H1 (cell line): ENCODE measurements at regions not wholly inside any gene's neighbourhood (a gene's known extent, or its start where the extent isn't known, plus 50 kb on each side); places are given as distances from the start of the nearest gene placed in this dataset.

Source experiments
- CTCF ChIA-PET: fragments of 300-600 bp; sonication (Branson Sonifier 250); formaldehyde crosslinking; loops from one replicate; lab custom pipeline; 2021; ENCODE audit not compliant: partially characterized antibody; lab: Charles Lee
- POLR2A ChIA-PET: fragments of 300-600 bp; sonication (Branson Sonifier 250); formaldehyde crosslinking; loops from one replicate; lab custom pipeline; 2021; ENCODE audit warnings: inconsistent platforms; ENCODE audit not compliant: partially characterized antibody; lab: Charles Lee
- DNase-seq, 2 experiments: peaks; one replicate each; pipeline versions ENCODE4 v3.0.0 to v3.0.0-alpha.2; 2010 to 2022; ENCODE audit warnings: low spot score in 2 of 2, low read depth in 1 of 2, mixed read lengths in 1 of 2
- FAIRE-seq: peaks from 2 replicates; lab custom pipeline; 2011; peaks lifted over from hg19 to GRCh38; lab: Jason Lieb, UNC
- H2AFZ ChIP-seq: 2 replicates; pipeline ENCODE4 v1.8.1; 2012; ENCODE audit warnings: low read length, inconsistent platforms
- H2AK5ac ChIP-seq: 2 replicates; pipeline ENCODE4 v1.6.1; 2013; ENCODE audit warnings: low read depth, low read length
- H2BK120ac ChIP-seq: replicated peaks from 2 replicates; pipeline ENCODE3; 2013; ENCODE audit warnings: low read depth, low read length, inconsistent platforms
- H2BK12ac ChIP-seq: 2 replicates; pipeline ENCODE4 v1.6.1; 2013; ENCODE audit warnings: low read depth, low read length
- H2BK15ac ChIP-seq: 2 replicates; pipeline ENCODE4 v1.6.1; 2013; ENCODE audit warnings: low read length
- H2BK20ac ChIP-seq: 2 replicates; pipeline ENCODE4 v1.6.1; 2013; ENCODE audit warnings: low read length
- H2BK5ac ChIP-seq: 2 replicates; pipeline ENCODE4 v1.6.1; 2013; ENCODE audit warnings: low read depth, low read length
- H3K14ac ChIP-seq: 2 replicates; pipeline ENCODE4 v1.6.1; 2013; ENCODE audit warnings: inconsistent platforms; ENCODE audit not compliant: insufficient read length
- H3K18ac ChIP-seq: 2 replicates; pipeline ENCODE4 v1.6.1; 2013; ENCODE audit warnings: low read length; ENCODE audit errors: extremely low read depth
- H3K23ac ChIP-seq: 2 replicates; pipeline ENCODE4 v1.6.1; 2013; ENCODE audit warnings: inconsistent platforms; ENCODE audit not compliant: insufficient read length
- H3K23me2 ChIP-seq: 2 replicates; pipeline ENCODE4 v1.6.1; 2013; ENCODE audit warnings: low read depth, low read length
- H3K27ac ChIP-seq: 2 replicates; pipeline ENCODE4 v1.6.1; 2011; ENCODE audit warnings: low read depth, low read length, inconsistent platforms
- H3K27me3 ChIP-seq, 4 experiments: replicated peaks in 1 of 4; 1 replicate in 1 of 4; 2 replicates in 3 of 4; pipeline versions ENCODE4 v1.6.1 to v1.8.1; 2011 to 2013; ENCODE audit warnings: low read length in 3 of 4, mild to moderate bottlenecking in 3 of 4, inconsistent platforms in 2 of 4, mixed read lengths in 2 of 4, moderate library complexity in 1 of 4; ENCODE audit not compliant: control insufficient read depth in 3 of 4, insufficient read depth in 3 of 4; ENCODE audit errors: extremely low read depth in 1 of 4
- H3K36me3 ChIP-seq, 4 experiments: 2 replicates each; pipeline versions ENCODE4 v1.6.1 to v1.8.1; 2011 to 2013; ENCODE audit warnings: mild to moderate bottlenecking in 4 of 4, low read length in 3 of 4, moderate library complexity in 2 of 4, control low read depth in 1 of 4, inconsistent platforms in 1 of 4; ENCODE audit not compliant: insufficient read depth in 4 of 4, control insufficient read depth in 2 of 4
- H3K4ac ChIP-seq: replicated peaks from 2 replicates; pipeline ENCODE3; 2013; ENCODE audit warnings: low read length, low read depth, mixed read lengths, inconsistent platforms; ENCODE audit not compliant: insufficient read length
- H3K4me1 ChIP-seq, 4 experiments: replicated peaks in 1 of 4; 1 replicate in 1 of 4; 2 replicates in 3 of 4; pipeline versions ENCODE4 v1.6.1 to v1.8.1; 2011 to 2013; ENCODE audit warnings: low read length in 3 of 4, inconsistent platforms in 2 of 4, mixed read lengths in 1 of 4; ENCODE audit not compliant: insufficient read depth in 4 of 4, control insufficient read depth in 3 of 4
- H3K4me2 ChIP-seq, 2 experiments: 2 replicates each; pipeline versions ENCODE4 v1.6.1 to v1.8.1; 2011 to 2013; ENCODE audit warnings: low read depth in 2 of 2, low read length in 2 of 2, control low read depth in 1 of 2, inconsistent platforms in 1 of 2, mild to moderate bottlenecking in 1 of 2; ENCODE audit not compliant: insufficient read depth in 1 of 2
- H3K4me3 ChIP-seq, 4 experiments: fragments of 200-600, 300-600 bp in 1 of 4; sonication (generic), shearing (Covaris generic), sonication (Bioruptor Twin) in 1 of 4; 2 replicates each; pipeline versions ENCODE4 v1.5.1 to v1.8.1; 2011 to 2016; ENCODE audit warnings: low read length in 4 of 4, low read depth in 3 of 4, control low read depth in 2 of 4, inconsistent platforms in 2 of 4, mild to moderate bottlenecking in 2 of 4, mixed read lengths in 1 of 4, moderate library complexity in 1 of 4; ENCODE audit not compliant: insufficient read depth in 2 of 4; ENCODE audit errors: extremely low read depth in 1 of 4
- H3K56ac ChIP-seq: replicated peaks from 2 replicates; pipeline ENCODE3; 2013; ENCODE audit warnings: low read depth, mild to moderate bottlenecking, mixed read lengths, low read length, inconsistent platforms; ENCODE audit not compliant: insufficient read length
- H3K79me1 ChIP-seq: 2 replicates; pipeline ENCODE4 v1.6.1; 2013; ENCODE audit warnings: low read depth, low read length, control low read depth
- H3K79me2 ChIP-seq, 2 experiments: 2 replicates each; pipeline versions ENCODE4 v1.6.1 to v1.8.1; 2012 to 2013; ENCODE audit warnings: low read length in 2 of 2, mild to moderate bottlenecking in 2 of 2, inconsistent platforms in 1 of 2; ENCODE audit not compliant: insufficient read depth in 2 of 2, control insufficient read depth in 1 of 2
- H3K9ac ChIP-seq, 4 experiments: replicated peaks in 1 of 4; 1 replicate in 1 of 4; 2 replicates in 3 of 4; pipeline versions ENCODE4 v1.6.1 to v1.8.1; 2011 to 2013; ENCODE audit warnings: low read depth in 3 of 4, low read length in 3 of 4, control low read depth in 2 of 4, mild to moderate bottlenecking in 2 of 4, moderate library complexity in 2 of 4, inconsistent platforms in 1 of 4; ENCODE audit errors: extremely low read depth in 1 of 4
- H3K9me3 ChIP-seq, 2 experiments: 2 replicates each; pipeline versions ENCODE4 v1.6.1 to v1.8.1; 2012 to 2013; ENCODE audit warnings: mild to moderate bottlenecking in 2 of 2, moderate library complexity in 2 of 2, control low read depth in 1 of 2, inconsistent platforms in 1 of 2, low read depth in 1 of 2, low read length in 1 of 2, mixed read lengths in 1 of 2; ENCODE audit not compliant: insufficient read depth in 2 of 2
- H4K20me1 ChIP-seq, 2 experiments: replicated peaks in 1 of 2; 2 replicates each; pipeline versions ENCODE3 to v1.8.1; 2011 to 2013; ENCODE audit warnings: inconsistent platforms in 2 of 2, low read length in 2 of 2, mild to moderate bottlenecking in 1 of 2; ENCODE audit not compliant: insufficient read depth in 2 of 2, control insufficient read depth in 1 of 2
- H4K5ac ChIP-seq: 2 replicates; pipeline ENCODE4 v1.6.1; 2013; ENCODE audit warnings: low read length, low read depth, mixed read lengths, inconsistent platforms; ENCODE audit not compliant: insufficient read length
- H4K8ac ChIP-seq: 2 replicates; pipeline ENCODE4 v1.8.0; 2013; ENCODE audit warnings: mild to moderate bottlenecking, moderate library complexity, low read length, inconsistent platforms; ENCODE audit not compliant: insufficient read depth; ENCODE audit errors: extremely low read depth
- H4K91ac ChIP-seq: replicated peaks from 2 replicates; pipeline ENCODE3; 2013; ENCODE audit warnings: low read length, mixed read lengths, inconsistent platforms; ENCODE audit not compliant: insufficient read length
- RAD21 ChIP-seq, 2 experiments: IDR thresholded peaks in 1 of 2; conservative IDR thresholded peaks in 1 of 2; 2 replicates each; pipeline ENCODE4 v1.6.1; 2011; ENCODE audit warnings: low read depth in 2 of 2, low read length in 2 of 2, improper control_type of control experiment in 1 of 2, inconsistent platforms in 1 of 2, mild to moderate bottlenecking in 1 of 2, moderate library complexity in 1 of 2
- WGBS, 2 experiments: shearing (Covaris generic) in 1 of 2; methylation state at CpG; one replicate each; pipeline versions ENCODE4 v1.1.6 to v1.1.7; 2013 to 2015; ENCODE audit warnings: low lambda C conversion rate in 2 of 2, mixed read lengths in 2 of 2, inconsistent platforms in 1 of 2, low coverage in 1 of 2, missing lambda C conversion rate in 1 of 2; ENCODE audit not compliant: insufficient replicate concordance in 2 of 2, insufficient coverage in 1 of 2, insufficient read length in 1 of 2; ENCODE audit errors: extremely low coverage in 1 of 2, missing lambda C conversion rate in 1 of 2; 5-methylcytosine and 5-hydroxymethylcytosine counted together
- TF ChIP-seq, protein P1 (sequence below): IDR thresholded peaks from 2 replicates; pipeline ENCODE4 v1.6.1; 2011; ENCODE audit warnings: low read depth, mild to moderate bottlenecking, low read length; ENCODE audit not compliant: insufficient read depth

DNA sequence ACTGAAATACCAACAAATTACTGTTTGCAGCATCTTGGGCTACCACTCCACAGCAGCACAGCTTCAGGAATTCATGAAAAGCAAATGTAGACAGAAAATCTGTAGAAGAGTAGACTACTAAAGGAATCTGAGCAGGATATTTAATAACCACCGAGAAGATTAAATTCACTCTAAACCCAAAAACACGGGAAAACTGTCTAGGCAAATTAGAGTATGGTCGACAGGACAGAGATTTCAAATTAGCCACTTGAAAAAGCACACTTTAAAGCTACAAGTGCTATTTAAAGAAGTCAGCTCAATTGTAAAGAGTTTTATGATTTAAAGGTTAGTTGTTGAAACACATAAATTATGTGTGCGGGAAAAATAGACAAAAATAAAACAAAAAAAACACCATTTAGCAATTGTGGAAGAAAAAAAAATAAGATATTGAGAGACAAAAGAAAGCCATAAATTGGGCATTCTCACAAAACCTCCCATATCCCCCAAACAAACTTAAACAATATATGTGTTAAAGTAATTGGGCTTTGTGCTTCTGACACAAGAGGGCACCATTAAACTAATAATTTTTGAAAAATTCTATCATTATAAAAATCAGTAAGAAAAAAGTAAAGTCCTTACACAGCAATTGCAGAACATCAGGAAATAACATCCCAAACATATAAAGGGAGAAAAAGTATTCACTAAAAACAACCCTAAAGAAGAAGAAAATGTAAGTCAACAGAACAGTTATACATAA lies 880.8 kb downstream of the TECRL start:
- no peaks in the 10 kb centered on the region for H3K79me2 ChIP-seq
- ChIA-PET CTCF (interaction anchor here (1.2 kb wide), 1 partner anchor 35 kb away, joined by 3 read pairs; no protein-coding TSS in a partner anchor), POLR2A (no interaction called here)
- no peak overlapping the region for H3K23ac ChIP-seq
- H2BK20ac ChIP-seq, result no peak overlapping the region
- H3K27ac ChIP-seq, result no peak overlapping the region
- DNase-seq (no peak), FAIRE-seq (no peak)
- no peak overlapping the region for H4K8ac ChIP-seq
- H3K36me3 ChIP-seq, result no peaks in the 10 kb centered on the region
- H2BK5ac ChIP-seq, result no peak overlapping the region
- H4K20me1 ChIP-seq, result no peaks in the 10 kb centered on the region
- no peaks in the 10 kb centered on the region for H3K4me1 ChIP-seq
- H3K4me3 ChIP-seq, result no peak overlapping the region
- no peak overlapping the region for H2AK5ac ChIP-seq
- H3K14ac ChIP-seq, result no peak overlapping the region
- H3K56ac ChIP-seq, result no peak overlapping the region
- H2BK12ac ChIP-seq, result no peak overlapping the region
- H3K23me2 ChIP-seq, result no peaks in the 10 kb centered on the region
- H3K9ac ChIP-seq, result no peak overlapping the region
- no peak overlapping the region for H4K5ac ChIP-seq
- H3K79me1 ChIP-seq, result no peaks in the 10 kb centered on the region
- H3K4me2 ChIP-seq, result no peak overlapping the region
- 68% methylated on average over 4 of the region's 4 CpGs; no CpG with 5 or more reads in 1 of the 2 experiments for WGBS, 2 experiments
- H3K27me3 ChIP-seq, result no peaks in the 10 kb centered on the region
- no peak overlapping the region for H2BK15ac ChIP-seq
- H2AFZ ChIP-seq, result no peak overlapping the region
- H2BK120ac ChIP-seq, result no peak overlapping the region
- peaks cover 0 to 4% of the 10 kb centered on the region in 2 experiments; a peak in 1 of 4 replicates for H3K9me3 ChIP-seq
- H4K91ac ChIP-seq, result no peak overlapping the region
- TF ChIP-seq, protein P1, sequence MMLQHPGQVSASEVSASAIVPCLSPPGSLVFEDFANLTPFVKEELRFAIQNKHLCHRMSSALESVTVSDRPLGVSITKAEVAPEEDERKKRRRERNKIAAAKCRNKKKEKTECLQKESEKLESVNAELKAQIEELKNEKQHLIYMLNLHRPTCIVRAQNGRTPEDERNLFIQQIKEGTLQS, result no peak
- peak in 1 of 2 experiments; percentile 27; a peak in 3 of 4 replicates for TF ChIP-seq RAD21 (IDR thresholded peaks at IDR 0.05 in 1 of 2, conservative IDR thresholded peaks at IDR 0.05 in 1 of 2; ENCODE audit: low read depth in 2 of 2, low read length in 2 of 2)
- no peak overlapping the region for H3K4ac ChIP-seq
- H3K18ac ChIP-seq, result no peak overlapping the region
